CD8-positive, alpha-beta memory T cell (primary cell): ENCODE measurements at regions not wholly inside any gene's neighbourhood (a gene's known extent, or its start where the extent isn't known, plus 50 kb on each side); places are given as distances from the start of the nearest gene placed in this dataset.

Source experiments
- CTCF ChIA-PET: fragments of 350-600 bp; sonication (Branson Sonifier 250); formaldehyde crosslinking; loops from one replicate; lab custom pipeline; 2021; ENCODE audit warnings: antibody characterized with exemption; lab: Charles Lee
- POLR2A ChIA-PET: fragments of 350-600 bp; sonication (Branson Sonifier 250); formaldehyde crosslinking; loops from one replicate; lab custom pipeline; 2021; ENCODE audit warnings: antibody characterized with exemption; lab: Charles Lee
- DNase-seq, 5 donors: peaks; one replicate each; pipeline versions ENCODE4 v3.0.0 to v3.0.0-alpha.2; 2020 to 2022; ENCODE audit warnings: mixed read lengths in 1 of 5
- H3K27ac ChIP-seq: one replicate; pipeline ENCODE4 v1.7.0; 2013; ENCODE audit warnings: low read depth, mild to moderate bottlenecking, low read length, moderate library complexity
- H3K27me3 ChIP-seq: 2 replicates; pipeline ENCODE4 v1.7.0; 2013; ENCODE audit warnings: low read length, mild to moderate bottlenecking; ENCODE audit not compliant: insufficient read depth, poor library complexity, severe bottlenecking
- H3K36me3 ChIP-seq: 2 replicates; pipeline ENCODE4 v1.7.0; 2013; ENCODE audit warnings: mild to moderate bottlenecking, low read length, moderate library complexity; ENCODE audit not compliant: insufficient read depth
- H3K4me1 ChIP-seq: 2 replicates; pipeline ENCODE4 v1.7.0; 2013; ENCODE audit warnings: mild to moderate bottlenecking, low read length, moderate library complexity; ENCODE audit not compliant: insufficient read depth
- H3K4me3 ChIP-seq: 2 replicates; pipeline ENCODE4 v1.7.0; 2013; ENCODE audit warnings: mild to moderate bottlenecking, low read length
- H3K9me3 ChIP-seq: 2 replicates; pipeline ENCODE4 v1.7.0; 2013; ENCODE audit warnings: mild to moderate bottlenecking, low read length
- H3K27ac Mint-ChIP-seq, 8 donors: one replicate each; pipeline ENCODE4 v1.8.0; 2020 to 2021; ENCODE audit warnings: mixed read lengths in 8 of 8, mild to moderate bottlenecking in 6 of 8, inconsistent platforms in 3 of 8, moderate library complexity in 3 of 8
- H3K27me3 Mint-ChIP-seq, 2 donors: one replicate each; pipeline ENCODE4 v1.8.0; 2020 to 2021; ENCODE audit warnings: mixed read lengths in 2 of 2, mild to moderate bottlenecking in 1 of 2, moderate library complexity in 1 of 2
- H3K36me3 Mint-ChIP-seq, 3 donors: one replicate each; pipeline ENCODE4 v1.8.0; 2020 to 2021; ENCODE audit warnings: mixed read lengths in 3 of 3, inconsistent platforms in 1 of 3, mild to moderate bottlenecking in 1 of 3
- H3K4me1 Mint-ChIP-seq, 3 donors: one replicate each; pipeline ENCODE4 v1.8.0; 2020 to 2021; ENCODE audit warnings: mixed read lengths in 3 of 3, inconsistent platforms in 1 of 3, mild to moderate bottlenecking in 1 of 3
- H3K4me3 Mint-ChIP-seq, 7 donors: one replicate each; pipeline ENCODE4 v1.8.0; 2020 to 2021; ENCODE audit warnings: mixed read lengths in 7 of 7, mild to moderate bottlenecking in 6 of 7, moderate library complexity in 4 of 7, inconsistent platforms in 2 of 7
- H3K9me3 Mint-ChIP-seq, 5 donors: one replicate each; pipeline ENCODE4 v1.8.0; 2020 to 2022; ENCODE audit warnings: mixed read lengths in 5 of 5, mild to moderate bottlenecking in 3 of 5, moderate library complexity in 2 of 5, inconsistent platforms in 1 of 5

GRCh38 chr2:45067859-45068570 is 58.8 kb upstream of the SIX2 start:
- CTCF ChIA-PET = no interaction called here
- no peak overlapping the region for H3K4me3 Mint-ChIP-seq
- POLR2A ChIA-PET = no interaction called here
- Histone ChIP-seq H3K4me3 (no peak overlapping the region), H3K9me3 (no peaks in the 10 kb centered on the region), H3K27me3 (no peaks in the 10 kb centered on the region), H3K27ac (no peak overlapping the region), H3K36me3 (no peaks in the 10 kb centered on the region), H3K4me1 (no peaks in the 10 kb centered on the region)
- no peaks in the 10 kb centered on the region for H3K36me3 Mint-ChIP-seq
- H3K27me3 Mint-ChIP-seq = peaks cover 5 to 37% of the 10 kb centered on the region in 2 donors
- no peak for DNase-seq
- H3K9me3 Mint-ChIP-seq = peaks cover 0 to 2% (median 0%) of the 10 kb centered on the region in 5 donors
- no peak overlapping the region for H3K27ac Mint-ChIP-seq
- H3K4me1 Mint-ChIP-seq = no peaks in the 10 kb centered on the region
